HG03558 (cell line): ENCODE measurements at regions not wholly inside any gene's neighbourhood (a gene's known extent, or its start where the extent isn't known, plus 50 kb on each side); places are given as distances from the start of the nearest gene placed in this dataset.
"Not testable (repeated sequence)": the region's sequence is repeated elsewhere in the genome, so short reads cannot be mapped to it uniquely, and the experiment has no call there.

Experiments
- ATAC-seq: cut with Tn5 transposase; IDR thresholded peaks from one replicate; pipeline ENCODE4 v1.9.1; 2021; ENCODE audit warnings: moderate number of reproducible peaks; ENCODE audit not compliant: unreplicated experiment; ENCODE audit errors: extremely low read depth

DNA sequence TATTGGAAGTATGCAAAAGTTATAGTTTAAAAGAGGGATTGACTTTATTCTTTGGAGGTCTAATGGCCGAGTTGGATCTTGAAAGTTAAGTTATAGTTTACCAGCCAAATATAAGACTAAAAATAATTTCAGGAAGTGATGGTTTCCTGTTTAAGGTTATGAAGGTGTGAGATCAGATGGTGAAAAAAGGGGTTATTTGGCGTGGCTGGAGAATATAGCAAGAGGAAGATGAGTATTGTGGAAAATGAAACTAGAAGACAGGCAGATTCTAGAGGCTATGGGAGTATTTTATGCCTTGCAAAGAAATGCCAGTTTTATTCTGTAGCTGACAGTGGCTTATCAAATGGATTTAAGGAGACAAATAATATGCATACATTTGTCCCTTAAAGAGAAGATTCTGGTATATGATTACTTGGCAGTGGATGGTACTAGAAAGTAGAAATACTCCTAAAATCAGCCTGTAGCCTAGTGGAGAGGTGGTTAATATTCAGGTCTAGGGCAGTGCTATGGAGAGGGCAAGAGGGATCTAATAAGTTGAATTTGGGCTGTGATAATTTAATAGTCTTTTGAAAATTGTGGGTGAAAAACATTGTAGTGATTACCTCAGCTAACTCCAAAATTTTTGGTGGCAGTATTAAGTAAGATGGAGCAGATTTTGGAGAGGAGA, 1091.8 kb upstream of the ATXN7L3B start:
- peak; percentile 69 for ATAC-seq

DNA sequence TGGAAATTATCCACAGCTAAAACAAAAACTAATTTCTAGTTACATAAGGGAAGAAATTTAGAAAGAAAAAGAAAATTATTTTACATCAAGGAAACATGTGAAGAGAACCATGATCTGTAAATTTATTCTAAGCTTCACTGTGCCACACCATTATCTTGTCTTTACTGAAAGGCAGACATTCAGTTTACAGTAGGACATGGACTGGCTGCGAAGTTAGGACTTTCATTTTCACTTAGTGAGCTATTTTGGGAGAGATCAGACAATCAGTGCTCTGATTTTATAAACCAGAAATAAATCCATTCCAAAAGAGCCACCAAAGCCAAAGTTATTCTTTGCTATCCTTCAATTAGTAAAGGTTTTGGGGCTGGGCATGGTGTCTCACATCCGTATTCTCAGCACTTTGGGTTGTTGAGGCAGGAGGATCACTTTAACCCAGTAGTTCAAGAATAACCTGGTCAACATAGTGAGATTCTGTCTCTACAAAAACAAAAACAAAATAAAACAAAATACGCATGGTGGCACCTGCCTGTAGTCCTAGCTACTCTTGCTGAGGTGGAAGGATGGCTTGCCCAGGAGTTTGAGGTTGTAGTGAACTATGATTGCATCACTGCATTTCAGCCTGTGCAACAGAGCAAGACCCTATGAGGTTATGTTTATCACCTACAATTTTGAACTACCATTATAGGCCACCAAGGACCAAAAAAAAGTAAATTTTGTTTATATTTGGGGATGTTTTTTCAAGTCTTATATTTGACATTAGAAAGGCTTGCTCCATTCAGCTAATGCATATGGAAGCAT, 1084.8 kb upstream of the ATXN7L3B start:
- ATAC-seq = no peak

DNA sequence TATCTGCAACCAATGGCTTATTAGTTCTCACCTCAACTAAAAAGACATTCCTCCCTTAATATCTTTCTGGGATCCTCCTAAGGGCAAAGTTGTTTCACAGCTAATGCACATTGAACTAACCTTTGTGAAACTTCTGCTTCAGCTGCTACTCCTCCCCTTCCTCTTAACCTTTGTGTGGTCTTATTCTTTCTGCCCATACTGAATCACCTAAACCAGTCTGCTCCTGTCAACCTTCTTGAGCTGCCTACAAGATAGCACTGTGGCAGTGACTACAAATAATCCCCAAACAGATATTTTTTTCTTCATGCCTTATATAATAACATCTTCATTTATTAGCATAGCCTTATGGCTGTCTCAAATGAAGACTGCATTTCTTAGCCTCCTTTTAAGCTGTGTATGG, 1077.4 kb upstream of the ATXN7L3B start:
- ATAC-seq = no peak

DNA sequence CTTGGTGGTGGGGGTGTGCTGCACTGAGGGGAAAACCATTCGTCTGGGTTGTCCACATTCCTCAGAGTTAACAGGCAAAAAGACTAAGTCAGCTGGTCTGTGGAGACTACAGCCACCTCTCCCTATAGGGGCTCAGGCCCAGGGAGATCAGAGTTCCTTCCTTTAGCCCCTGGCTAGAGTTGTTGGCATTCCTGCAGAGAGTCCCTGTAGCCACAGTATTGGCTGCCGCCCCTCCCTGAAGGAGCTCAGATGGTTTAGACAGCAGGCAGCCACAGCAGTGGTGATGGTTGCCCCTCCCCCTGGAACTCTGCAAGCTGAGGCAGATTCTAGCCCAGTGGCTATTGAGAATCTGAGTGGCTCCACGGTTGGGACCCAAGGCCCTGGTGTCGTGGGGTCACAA, 1072.5 kb upstream of the ATXN7L3B start:
- ATAC-seq = no peak

DNA sequence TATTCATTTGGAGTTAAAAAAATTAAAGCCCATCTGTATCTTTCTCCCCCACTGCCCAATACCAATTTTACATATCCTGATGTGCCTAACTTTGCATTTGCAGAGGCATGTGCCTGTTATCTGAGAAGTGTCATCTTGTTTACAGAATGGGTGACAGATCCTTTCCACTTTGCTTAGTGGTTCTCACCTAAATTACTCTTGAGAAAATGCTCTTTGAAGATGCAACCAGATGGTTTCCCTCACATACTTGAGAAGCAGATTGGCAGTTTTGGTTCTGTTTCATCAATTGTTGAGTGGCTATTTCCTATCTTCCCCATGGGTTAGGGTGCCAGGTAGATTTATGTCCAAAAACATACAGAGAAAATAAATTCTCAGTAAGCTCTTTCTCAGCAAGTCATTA, 1051.4 kb upstream of the ATXN7L3B start:
- ATAC-seq = no peak

DNA sequence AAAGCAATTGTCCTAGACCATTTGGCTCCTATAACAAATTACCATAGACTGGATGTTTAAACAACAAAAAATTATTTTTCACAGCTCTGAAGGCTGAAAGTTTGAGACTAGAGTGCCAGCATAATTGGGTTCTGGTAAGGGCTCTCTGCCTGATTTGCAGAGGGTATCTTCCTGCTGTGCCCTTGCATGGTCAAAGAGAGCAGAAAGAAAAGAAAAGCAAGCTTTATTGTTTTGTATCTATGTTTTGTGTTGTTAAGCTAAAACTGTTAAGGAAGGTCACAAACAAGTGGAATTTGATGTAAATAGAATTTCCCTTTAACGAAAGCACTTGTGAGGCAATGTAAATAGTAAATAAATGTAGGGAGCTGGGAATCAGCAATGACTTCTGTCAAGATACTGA, 1031.0 kb upstream of the ATXN7L3B start:
- ATAC-seq = no peak

DNA sequence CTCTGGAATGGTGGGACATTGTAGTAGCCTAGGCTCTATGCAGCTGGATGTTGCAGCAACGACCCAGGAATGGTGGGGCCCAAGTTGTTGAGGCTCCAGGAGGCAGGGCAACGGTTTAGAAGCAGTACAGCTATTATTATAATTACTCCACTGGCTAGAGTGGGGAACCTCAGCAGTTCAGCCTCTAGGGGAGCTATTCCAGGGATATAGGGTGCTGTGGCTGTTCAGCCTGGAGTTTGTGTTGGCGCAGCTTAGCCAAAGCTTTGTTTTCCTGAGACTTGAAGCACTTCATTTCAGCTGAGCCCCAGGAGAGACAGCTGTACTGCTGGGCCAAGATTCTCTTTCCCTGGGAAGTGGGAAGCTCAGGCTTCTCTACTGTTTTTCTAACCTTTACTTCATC, 1023.0 kb upstream of the ATXN7L3B start:
- ATAC-seq = no peak

DNA sequence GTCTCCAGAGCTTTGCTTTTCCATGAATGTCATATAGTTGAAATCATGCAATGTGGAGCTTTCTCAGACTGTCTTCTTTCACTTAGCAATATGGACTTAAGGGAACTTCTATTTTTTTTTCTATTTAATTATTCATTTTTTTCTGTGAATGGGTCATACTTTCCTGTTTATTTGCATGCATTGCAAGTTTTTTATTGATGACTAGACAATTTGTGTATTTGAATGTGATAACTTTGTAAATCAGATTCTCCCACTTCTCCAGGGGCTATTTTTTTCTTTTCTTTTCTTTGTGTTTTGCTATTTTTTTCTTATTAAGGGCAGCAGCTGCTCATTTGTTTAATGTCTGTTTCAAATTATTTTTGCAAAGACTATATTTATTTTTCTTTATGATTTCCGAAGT, 1019.8 kb upstream of the ATXN7L3B start:
- no peak for ATAC-seq

DNA sequence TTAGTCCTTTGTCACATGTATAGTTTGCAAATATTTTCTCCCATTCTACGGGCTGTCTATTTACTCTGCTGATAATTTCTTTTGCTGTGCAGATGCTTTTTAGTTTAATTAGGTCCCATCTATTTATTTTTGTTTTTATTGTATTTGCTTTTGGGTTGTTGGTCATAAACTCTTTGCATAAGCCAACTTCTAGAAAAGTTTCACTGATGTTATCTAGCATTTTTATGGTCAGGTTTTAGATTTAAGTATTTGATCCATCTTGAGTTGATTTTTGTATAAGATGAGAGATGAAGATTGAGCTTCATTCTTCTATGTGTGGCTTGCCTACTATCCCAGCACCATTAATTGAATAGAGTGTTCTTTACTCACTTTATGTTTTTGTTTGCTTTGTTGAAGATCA, 1008.4 kb upstream of the ATXN7L3B start:
- no peak for ATAC-seq

DNA sequence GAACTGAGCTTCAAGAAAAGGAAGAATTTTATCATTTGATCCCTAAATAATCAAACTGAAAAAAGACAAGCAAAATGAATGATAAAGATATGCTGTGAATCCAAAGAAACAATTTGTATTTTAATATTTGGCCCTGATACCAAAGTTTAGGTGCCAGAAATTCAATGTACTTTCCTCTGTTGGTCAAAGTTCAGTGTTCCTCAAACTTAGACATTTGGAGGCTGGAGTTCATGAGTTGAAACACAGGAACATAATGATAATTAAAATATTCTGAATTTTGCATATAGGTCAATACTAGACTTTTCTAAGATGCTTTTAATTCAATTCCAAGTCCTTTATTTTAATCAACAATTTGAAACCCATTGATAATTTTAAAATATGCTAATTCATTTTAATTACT, 1007.7 kb upstream of the ATXN7L3B start:
- no peak for ATAC-seq

DNA sequence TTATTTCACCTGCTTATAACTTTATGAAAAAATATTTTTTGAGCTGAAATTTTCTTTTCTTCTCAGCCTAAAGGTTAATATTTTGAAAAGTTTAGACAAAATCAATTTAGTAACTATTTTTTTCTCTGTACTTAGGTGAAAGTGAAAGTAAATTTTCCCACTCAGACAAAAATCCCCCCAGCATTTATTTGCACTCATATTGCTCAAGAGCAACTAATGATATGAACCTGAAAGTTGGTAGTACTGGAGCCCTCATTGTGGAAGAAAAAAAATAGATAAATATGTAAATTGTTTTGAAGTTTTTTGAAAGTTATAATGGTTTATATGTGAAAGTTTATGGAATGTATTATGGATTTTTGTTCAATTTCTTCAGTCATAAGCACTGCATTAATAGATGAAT, 1005.9 kb upstream of the ATXN7L3B start:
- no peak for ATAC-seq

DNA sequence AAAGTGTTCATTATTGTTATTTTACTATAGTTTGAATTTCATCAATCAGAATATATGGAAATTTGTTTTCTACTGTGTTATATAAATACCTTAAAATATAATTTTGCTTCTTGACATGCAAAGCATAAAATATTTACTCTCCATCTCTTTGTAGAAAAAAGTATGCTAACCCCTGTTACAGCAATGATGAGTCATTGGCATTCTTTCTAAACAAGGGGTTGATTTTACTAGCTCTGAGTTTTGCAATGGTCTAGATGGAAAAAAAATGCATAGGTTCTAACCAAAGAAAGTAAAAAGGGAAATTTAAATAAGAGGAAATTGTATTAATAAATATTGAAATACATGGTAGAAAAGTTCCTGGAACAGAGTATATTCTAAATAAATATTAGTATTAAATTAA, 990.2 kb upstream of the ATXN7L3B start:
- ATAC-seq = no peak

DNA sequence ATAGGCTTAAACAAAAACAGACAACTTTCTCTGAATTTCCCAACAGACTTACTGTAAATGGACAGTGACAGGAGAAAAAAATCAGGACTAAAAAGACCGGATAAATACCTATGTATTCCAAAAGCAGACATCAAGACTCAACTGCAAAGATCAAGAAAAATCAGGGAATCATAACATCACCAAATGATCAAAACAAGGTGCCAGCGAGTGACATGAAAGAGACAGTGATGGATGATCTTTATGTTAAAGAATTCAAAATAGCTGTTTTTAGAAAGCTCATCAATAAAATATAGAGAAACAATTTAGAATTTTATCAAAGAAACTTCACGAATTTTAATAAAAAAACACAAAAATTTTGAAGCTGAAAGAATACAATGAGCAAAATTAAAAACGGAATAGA, 952.5 kb upstream of the ATXN7L3B start:
- ATAC-seq = no peak

DNA sequence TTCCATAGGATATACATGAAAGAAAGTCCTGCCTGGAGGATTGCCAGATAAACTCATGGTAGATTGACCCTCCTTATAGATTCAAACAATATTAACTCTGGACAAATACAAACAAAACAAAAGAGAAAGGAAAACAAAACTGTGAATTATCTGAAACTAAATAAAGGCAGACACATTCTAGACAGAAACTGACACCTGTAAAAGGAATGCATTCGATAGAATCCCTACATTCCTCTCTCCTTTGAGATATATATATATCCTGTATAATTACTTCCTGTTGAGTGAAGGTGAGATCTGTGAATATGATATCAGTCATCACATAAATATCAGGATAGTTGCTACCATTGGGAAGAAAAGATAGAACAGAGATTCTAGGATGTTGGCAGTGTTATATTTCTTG, 948.4 kb upstream of the ATXN7L3B start:
- no peak for ATAC-seq

DNA sequence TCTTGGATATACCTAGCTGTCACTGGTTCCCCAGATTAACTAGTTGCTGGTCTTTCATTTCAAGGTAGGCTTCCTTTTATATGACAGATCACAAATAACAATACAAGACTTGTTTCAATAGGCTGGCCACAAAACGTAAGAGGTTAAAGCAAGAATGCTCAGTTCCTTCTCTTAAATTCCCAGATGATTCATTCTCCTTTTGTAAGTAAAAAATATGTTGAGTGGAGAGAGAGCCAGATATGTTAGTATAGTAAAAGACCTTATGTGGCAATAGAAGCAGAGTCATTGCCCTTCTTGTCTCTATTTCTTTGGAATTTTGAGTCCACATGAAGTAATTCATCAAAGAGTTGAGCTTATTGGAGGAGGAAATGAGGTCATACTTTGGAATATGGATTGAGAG, 939.0 kb upstream of the ATXN7L3B start:
- no peak for ATAC-seq

DNA sequence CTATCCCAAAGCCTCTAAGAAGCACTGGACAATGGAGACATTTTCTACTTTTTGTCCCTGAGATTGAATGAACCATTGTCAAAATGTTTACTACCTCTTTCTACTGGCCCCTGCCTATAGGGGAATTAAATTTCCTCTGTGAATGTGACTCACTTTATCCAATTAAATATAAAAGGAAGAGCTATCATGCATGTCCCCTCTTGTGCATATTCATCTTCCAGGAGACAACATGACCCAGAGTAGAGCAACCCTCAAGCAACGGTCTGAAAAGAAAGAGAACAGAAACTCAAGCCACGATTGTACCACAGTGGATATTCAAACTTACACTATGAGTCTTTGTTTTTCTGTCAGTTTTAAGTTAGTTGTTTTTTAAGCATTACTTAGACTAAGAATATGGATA, 938.4 kb upstream of the ATXN7L3B start:
- ATAC-seq = no peak

DNA sequence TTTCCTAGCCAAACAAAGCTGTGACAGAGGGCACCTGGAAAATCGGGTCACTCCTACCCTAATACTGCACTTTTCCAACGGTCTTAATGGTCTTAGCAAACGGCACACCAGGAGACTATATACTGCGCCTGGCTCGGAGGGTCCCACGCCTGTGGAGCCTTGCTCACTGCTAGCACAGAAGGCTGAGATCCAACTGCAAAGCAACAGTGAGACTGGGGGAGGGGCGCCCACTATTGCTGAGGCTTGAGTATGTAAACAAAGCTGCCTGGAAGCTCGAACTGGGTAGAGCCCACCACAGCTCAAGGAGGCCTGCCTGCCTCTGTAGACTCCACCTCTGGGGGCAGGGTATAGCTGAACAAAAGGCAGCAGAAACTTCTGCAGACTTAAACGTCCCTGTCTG, 931.7 kb upstream of the ATXN7L3B start:
- ATAC-seq = not testable (repeated sequence)

DNA sequence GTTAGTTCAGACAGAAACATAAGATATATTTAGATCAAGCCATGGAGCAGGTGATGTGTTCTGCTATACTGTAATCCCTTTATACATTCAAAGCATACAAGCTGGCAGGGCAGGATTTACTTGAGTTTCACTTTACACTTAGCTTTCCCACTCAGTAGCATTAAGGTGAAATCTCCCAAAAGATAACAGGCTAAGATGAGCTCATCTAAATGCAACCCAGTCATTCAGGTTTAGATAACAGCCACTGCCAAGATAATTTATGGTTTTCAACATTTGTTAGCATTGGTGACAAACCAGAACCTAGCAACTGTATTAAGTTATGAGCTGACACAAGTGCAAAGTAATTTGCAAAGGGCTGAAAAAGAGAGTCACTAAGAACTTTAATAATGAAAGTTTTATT, 925.1 kb upstream of the ATXN7L3B start:
- no peak for ATAC-seq

DNA sequence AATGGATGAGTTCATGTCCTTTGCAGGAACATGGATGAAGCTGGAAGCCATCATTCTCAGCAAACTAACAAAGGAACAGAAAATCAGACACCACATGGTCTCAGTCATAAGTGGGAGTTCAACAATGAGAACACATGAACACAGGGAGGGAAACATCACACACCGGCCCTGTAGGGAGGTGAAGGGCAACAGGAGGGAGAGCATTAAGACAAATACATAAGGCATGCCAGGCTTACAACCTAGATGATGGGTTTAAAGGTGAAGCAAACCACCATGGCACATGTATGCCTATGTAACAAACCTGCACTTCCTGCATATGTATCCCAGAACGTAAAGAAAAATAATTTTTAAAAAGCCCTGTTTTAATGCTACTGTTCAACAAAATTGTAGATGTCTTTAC, 914.2 kb upstream of the ATXN7L3B start:
- ATAC-seq = no peak

DNA sequence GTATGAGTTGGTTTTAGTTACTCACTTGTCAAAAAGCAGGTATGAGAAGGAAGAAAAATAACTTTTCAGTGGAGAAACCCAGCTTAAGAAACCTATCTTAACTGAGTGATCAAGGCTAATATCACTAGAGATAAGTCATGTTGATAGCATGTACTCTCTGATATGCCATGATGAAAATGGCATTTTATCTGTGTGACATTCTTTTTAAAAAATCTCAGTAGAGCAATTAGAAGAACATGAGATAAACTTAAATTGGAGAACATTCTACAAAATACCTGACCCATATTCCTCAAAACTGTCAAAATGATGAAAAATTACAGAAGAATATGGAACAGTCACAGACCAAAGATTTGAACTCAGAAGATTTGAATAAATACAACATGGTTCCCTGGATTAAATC, 912.4 kb upstream of the ATXN7L3B start:
- ATAC-seq = no peak

DNA sequence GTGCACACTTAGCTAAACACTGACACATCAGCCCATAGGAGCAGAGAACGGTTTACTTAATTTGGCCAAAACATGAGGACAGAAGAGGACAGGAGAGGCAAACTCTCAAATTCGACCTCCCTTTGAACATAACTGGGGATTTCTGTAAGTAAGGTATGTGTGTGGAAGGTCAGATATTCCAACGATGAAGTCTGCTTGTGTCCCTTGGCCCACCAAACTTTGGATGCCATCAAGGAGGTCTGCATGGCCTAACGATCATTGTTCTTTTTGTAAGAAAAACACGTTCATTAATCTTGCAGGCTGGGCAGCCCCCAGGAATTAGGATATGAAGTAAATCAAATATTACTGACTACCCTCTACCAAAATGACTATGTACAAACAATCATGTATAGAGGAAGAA, 908.5 kb upstream of the ATXN7L3B start:
- no peak for ATAC-seq
